GM12878 (cell line): ENCODE measurements at regions not wholly inside any gene's neighbourhood (a gene's known extent, or its start where the extent isn't known, plus 50 kb on each side); places are given as distances from the start of the nearest gene placed in this dataset.
A peak's percentile ranks its signal among the peaks of the same experiment; 100 is the strongest.
"Not testable (repeated sequence)": the region's sequence is repeated elsewhere in the genome, so short reads cannot be mapped to it uniquely, and the experiment has no call there.

Source experiments
- ATAC-seq: fragments of 200-7000 bp; cut with Tn5 transposase; 3 replicates; pipeline ENCODE4 v1.9.1; 2020; ENCODE audit warnings: mild to moderate bottlenecking, moderate library complexity
- BruUV-seq: library from RNA; stranded (reverse); fragments of 400-500 nt; replicated peaks from 2 replicates; lab custom pipeline; 2021; lab: Mats Ljungman, UMichigan
- CTCF ChIA-PET: fragments of 300-600 bp; sonication (Branson Sonifier 250); formaldehyde crosslinking; extraction: SDS; loops from one replicate; lab custom pipeline; 2021; ENCODE audit warnings: inconsistent platforms; lab: Yijun Ruan, JAX
- POLR2A ChIA-PET: fragments of 350-600 bp; formaldehyde crosslinking; extraction: SDS; loops from one replicate; lab custom pipeline; 2021; ENCODE audit warnings: inconsistent platforms; lab: Charles Lee
- RAD21 ChIA-PET: fragments of 300-600 bp; sonication (Branson Sonifier 250); formaldehyde crosslinking; loops from one replicate; lab custom pipeline; 2023; ENCODE audit warnings: antibody characterized with exemption; ENCODE audit not compliant: unreplicated experiment; lab: Charles Lee
- SMC1A ChIA-PET: fragments of 300-600 bp; sonication (Branson Sonifier 250); formaldehyde crosslinking; loops from one replicate; lab custom pipeline; 2023; ENCODE audit not compliant: unreplicated experiment, uncharacterized antibody; lab: Charles Lee
- DNase-seq: peaks from one replicate; pipeline ENCODE4 v3.0.0-alpha.2; 2011; ENCODE audit warnings: low read depth, low spot score
- FAIRE-seq: peaks from 3 replicates; lab custom pipeline; 2011; peaks lifted over from hg19 to GRCh38; lab: Jason Lieb, UNC
- H2AFZ ChIP-seq: 2 replicates; pipeline ENCODE4 v1.6.0; 2011; ENCODE audit warnings: low read depth, low read length, control low read depth; ENCODE audit not compliant: control insufficient read depth
- H3K27ac ChIP-seq: 2 replicates; pipeline ENCODE4 v1.5.1; 2011; ENCODE audit warnings: control low read depth; ENCODE audit not compliant: control insufficient read depth, insufficient read depth
- H3K27me3 ChIP-seq, 2 experiments: replicated peaks in 1 of 2; 2 replicates each; pipeline versions ENCODE4 v1.6.0 to v1.6.1; 2011; ENCODE audit warnings: low read length in 1 of 2; ENCODE audit not compliant: control insufficient read depth in 2 of 2, insufficient read depth in 2 of 2
- H3K36me3 ChIP-seq, 2 experiments: 2 replicates each; pipeline ENCODE4 v1.5.1; 2011; ENCODE audit warnings: low read length in 1 of 2; ENCODE audit not compliant: control insufficient read depth in 2 of 2, insufficient read depth in 2 of 2
- H3K4me1 ChIP-seq: 2 replicates; pipeline ENCODE4 v1.6.1; 2011; ENCODE audit warnings: mild to moderate bottlenecking, low read length, moderate library complexity, mixed read lengths; ENCODE audit not compliant: control insufficient read depth, insufficient read depth
- H3K4me2 ChIP-seq: 2 replicates; pipeline ENCODE4 v1.6.0; 2011; ENCODE audit warnings: control low read depth; ENCODE audit not compliant: control insufficient read depth, insufficient read depth
- H3K4me3 ChIP-seq: fragments of 200-600 bp; sonication (generic); 2 replicates; pipeline ENCODE4 v1.5.1; 2016
- H3K79me2 ChIP-seq: 2 replicates; pipeline ENCODE4 v1.6.0; 2011; ENCODE audit warnings: low read length; ENCODE audit not compliant: control insufficient read depth, insufficient read depth
- H3K9ac ChIP-seq: 2 replicates; pipeline ENCODE4 v1.8.0; 2011; ENCODE audit warnings: low read length, control low read depth, mixed read lengths; ENCODE audit not compliant: control insufficient read depth, insufficient read depth
- H3K9me3 ChIP-seq: replicated peaks from 3 replicates; pipeline ENCODE4 v1.5.1; 2011; ENCODE audit warnings: mild to moderate bottlenecking, low read length; ENCODE audit not compliant: control insufficient read depth, insufficient read depth
- H4K20me1 ChIP-seq: 2 replicates; pipeline ENCODE4 v1.6.0; 2011; ENCODE audit not compliant: control insufficient read depth, insufficient read depth
- EGR1 ChIP-seq, 2 experiments: IDR thresholded peaks; 1 replicate in 1 of 2; 2 replicates in 1 of 2; pipeline ENCODE4 v1.6.1; 2011 to 2012; ENCODE audit warnings: low read depth in 2 of 2, low read length in 2 of 2, borderline replicate concordance in 1 of 2, mild to moderate bottlenecking in 1 of 2, moderate library complexity in 1 of 2
- WGBS: methylation state at CpG from one replicate; pipeline ENCODE4 v1.1.6; 2016; ENCODE audit warnings: low lambda C conversion rate; ENCODE audit not compliant: insufficient replicate concordance, insufficient coverage; ENCODE audit errors: missing lambda C conversion rate; 5-methylcytosine and 5-hydroxymethylcytosine counted together
- in situ Hi-C: fragments of 300-500 bp; cut with MboI; formaldehyde crosslinking; loops from 9 replicates; pipeline ENCODE4 v1.14.3; 2018; ENCODE audit warnings: mixed read lengths
- intact Hi-C: fragments of 100-400 bp; cut with micrococcal nuclease; formaldehyde crosslinking; loops from one replicate; pipeline ENCODE4 v1.14.2; 2022; ENCODE audit not compliant: unreplicated experiment

DNA sequence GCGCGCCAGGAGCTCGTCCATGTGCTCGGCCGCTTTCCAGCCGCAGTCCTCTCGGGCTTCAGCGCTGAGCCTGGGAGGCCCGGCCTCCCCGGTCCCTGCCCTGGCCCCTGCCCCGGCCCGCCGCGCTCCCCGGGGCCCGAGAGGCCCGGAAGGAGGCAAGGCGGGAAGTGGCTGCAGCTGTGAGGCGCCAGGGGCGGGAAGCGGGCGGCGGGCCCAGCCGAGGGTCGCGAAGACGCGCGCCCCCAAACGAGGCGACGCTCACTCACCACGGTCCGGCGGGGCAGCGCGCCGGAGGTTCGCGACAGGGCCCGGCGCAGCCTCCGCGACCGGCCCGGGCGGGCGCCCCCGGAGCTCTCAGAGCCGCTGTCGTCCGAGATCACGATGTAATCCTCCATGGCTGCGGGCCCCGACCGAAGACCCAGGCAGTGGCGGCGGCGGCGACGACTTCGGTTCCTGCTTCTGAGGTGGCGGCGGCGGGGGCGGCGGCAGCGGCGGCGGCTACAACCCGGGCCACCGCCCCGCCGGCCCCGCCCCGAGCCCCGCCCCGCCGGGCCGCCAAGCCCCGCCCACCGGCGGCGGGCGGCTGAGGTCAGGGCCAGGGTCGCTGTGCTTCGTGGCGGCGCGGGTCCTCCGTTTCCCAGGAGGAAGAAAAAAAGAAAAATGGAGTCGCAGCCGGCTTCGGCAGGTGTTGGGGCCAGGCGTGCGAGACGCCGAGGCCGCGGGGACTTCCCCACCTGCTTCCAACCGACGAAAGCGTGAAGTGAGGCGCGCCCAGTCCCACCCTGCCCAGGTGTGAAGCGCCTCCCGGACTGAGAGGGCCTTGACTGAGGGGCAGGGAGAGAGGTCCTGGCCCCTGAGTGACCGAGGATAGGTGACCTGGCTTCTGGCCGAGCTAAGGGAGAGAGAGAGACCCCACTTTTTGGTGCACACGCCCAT is 72.1 kb downstream of the B4GALT7 start:
- DNase-seq, H3K4me1 ChIP-seq, SMC1A ChIA-PET, CTCF ChIA-PET, H2AFZ ChIP-seq, H3K4me2 ChIP-seq, H3K9me3 ChIP-seq, H3K9ac ChIP-seq, in situ Hi-C loops, H3K36me3 ChIP-seq, H3K79me2 ChIP-seq, H3K27ac ChIP-seq, H3K27me3 ChIP-seq, FAIRE-seq, BruUV-seq, H3K4me3 ChIP-seq, RAD21 ChIA-PET, intact Hi-C loops, POLR2A ChIA-PET, H4K20me1 ChIP-seq: not testable (repeated sequence)
- ATAC-seq: peak; percentile 75
- WGBS: 0% methylated on average over 27 of the region's 110 CpGs
- peak in 1 of 2 experiments; percentile 48; a peak in 2 of 3 replicates for TF ChIP-seq EGR1 (IDR thresholded peaks at IDR 0.05; ENCODE audit: borderline replicate concordance in 1 of 2, low read depth in 2 of 2, low read length in 2 of 2)
